A549 (cell line): ENCODE measurements at regions not wholly inside any gene's neighbourhood (a gene's known extent, or its start where the extent isn't known, plus 50 kb on each side); places are given as distances from the start of the nearest gene placed in this dataset.

Experiments
- ATAC-seq, 2 experiments: fragments of 200-7000 bp in 1 of 2; fragments of >200 bp in 1 of 2; cut with Nextera tagmentation in 1 of 2; cut with Tn5 transposase in 1 of 2; 3 replicates each; pipeline versions ENCODE4 v1.8.0 to v1.9.1; 2018 to 2020; ENCODE audit warnings: mild to moderate bottlenecking in 1 of 2, moderate library complexity in 1 of 2
- CTCF ChIA-PET: fragments of 300-600 bp; sonication (Branson Sonifier 250); formaldehyde crosslinking; extraction: SDS; loops from one replicate; lab custom pipeline; 2021; ENCODE audit warnings: antibody characterized with exemption, inconsistent platforms; lab: Yijun Ruan, JAX
- POLR2A ChIA-PET: fragments of 350-600 bp; formaldehyde crosslinking; extraction: SDS; loops from one replicate; lab custom pipeline; 2021; ENCODE audit warnings: antibody characterized with exemption, inconsistent platforms; lab: Yijun Ruan, JAX
- DNase-seq, 2 experiments: peaks; one replicate each; pipeline versions ENCODE4 v3.0.0 to v3.0.0-alpha.2; 2011 to 2016; ENCODE audit warnings: low read depth in 1 of 2, low spot score in 1 of 2
- FAIRE-seq: peaks from 2 replicates; lab custom pipeline; 2011; peaks lifted over from hg19 to GRCh38; lab: Jason Lieb, UNC
- H3K27ac ChIP-seq, 2 experiments: fragments of >200 bp; sonication (Bioruptor Twin); formaldehyde crosslinking; 3 replicates each; pipeline ENCODE4 v1.5.1; 2016 to 2017
- H3K4me1 ChIP-seq: fragments of >200 bp; sonication (Bioruptor Twin); formaldehyde crosslinking; 3 replicates; pipeline ENCODE4 v1.6.1; 2016
- H3K4me2 ChIP-seq: fragments of >200 bp; sonication (Bioruptor Twin); formaldehyde crosslinking; 3 replicates; pipeline ENCODE4 v1.6.1; 2016
- H3K4me3 ChIP-seq: fragments of >200 bp; sonication (Bioruptor Twin); formaldehyde crosslinking; 3 replicates; pipeline ENCODE4 v1.5.1; 2016
- H3K9me3 ChIP-seq: fragments of >200 bp; sonication (Bioruptor Twin); formaldehyde crosslinking; 3 replicates; pipeline ENCODE4 v1.6.1; 2016
- CEBPB ChIP-seq, 2 experiments: fragments of >200 bp in 1 of 2; sonication (Bioruptor Twin) in 1 of 2; formaldehyde crosslinking in 1 of 2; IDR thresholded peaks; 2 replicates each; pipeline ENCODE4 v1.6.1; 2012 to 2016
- CHD2 ChIP-seq: fragments of 150-350 bp; IDR thresholded peaks from 2 replicates; pipeline ENCODE4 v1.6.1; 2014; ENCODE audit warnings: low read length; ENCODE audit not compliant: partially characterized antibody
- EHF ChIP-seq: fragments of 250-450 bp; sonication (Bioruptor Pico); IDR thresholded peaks from 2 replicates; pipeline ENCODE4 v1.5.0; 2020; ENCODE audit warnings: mild to moderate bottlenecking
- EHMT2 ChIP-seq: fragments of 200-600 bp; sonication (generic); IDR thresholded peaks from 2 replicates; pipeline ENCODE4 v1.6.1; 2016; ENCODE audit warnings: antibody characterized with exemption, low read depth, mild to moderate bottlenecking, moderate library complexity
- EP300 ChIP-seq, 2 experiments: fragments of >200 bp; sonication (Bioruptor Twin); formaldehyde crosslinking; IDR thresholded peaks; 2 replicates in 1 of 2; 3 replicates in 1 of 2; pipeline ENCODE4 v1.6.1; 2016 to 2017
- FOSB ChIP-seq: fragments of 250-450 bp; sonication (Bioruptor Pico); IDR thresholded peaks from 2 replicates; pipeline ENCODE4 v1.5.0; 2020; ENCODE audit warnings: mild to moderate bottlenecking, moderate library complexity
- GATA3 ChIP-seq: IDR thresholded peaks from 2 replicates; pipeline ENCODE4 v1.6.1; 2012; ENCODE audit warnings: borderline replicate concordance
- HDAC2 ChIP-seq: fragments of 200-600 bp; sonication (generic); IDR thresholded peaks from 2 replicates; pipeline ENCODE4 v1.6.1; 2016
- HEYL ChIP-seq: fragments of 250-450 bp; sonication (Bioruptor Pico); IDR thresholded peaks from 2 replicates; pipeline ENCODE4 v1.8.0; 2021; ENCODE audit warnings: mild to moderate bottlenecking, moderate library complexity
- HOXB13 ChIP-seq: fragments of 250-450 bp; sonication (Bioruptor Pico); IDR thresholded peaks from 2 replicates; pipeline ENCODE4 v1.5.0; 2020; ENCODE audit warnings: low read depth, mild to moderate bottlenecking, moderate library complexity
- KDM1A ChIP-seq: fragments of 200-600 bp; sonication (generic); IDR thresholded peaks from 2 replicates; pipeline ENCODE4 v1.6.1; 2016; ENCODE audit warnings: low read depth, mild to moderate bottlenecking
- KDM5A ChIP-seq: fragments of 200-600 bp; sonication (generic); IDR thresholded peaks from 2 replicates; pipeline ENCODE4 v1.6.1; 2016; ENCODE audit warnings: antibody characterized with exemption, mild to moderate bottlenecking
- MAFK ChIP-seq: fragments of 450-650 bp; IDR thresholded peaks from 2 replicates; pipeline ENCODE4 v1.6.1; 2014; ENCODE audit not compliant: partially characterized antibody
- MAZ ChIP-seq: fragments of 150-350 bp; IDR thresholded peaks from 2 replicates; pipeline ENCODE4 v1.6.1; 2014; ENCODE audit warnings: antibody characterized with exemption, low read depth, low read length, borderline replicate concordance
- NFE2L2 ChIP-seq: fragments of 150-350 bp; conservative IDR thresholded peaks from 2 replicates; pipeline ENCODE4 v1.6.1; 2014; ENCODE audit warnings: low read length
- NR3C1 ChIP-seq: fragments of >200 bp; sonication (Bioruptor Twin); formaldehyde crosslinking; IDR thresholded peaks from 3 replicates; pipeline ENCODE4 v1.6.1; 2017
- PHF8 ChIP-seq: fragments of 200-600 bp; sonication (generic); IDR thresholded peaks from 2 replicates; pipeline ENCODE4 v1.6.1; 2016; ENCODE audit warnings: low read depth, mild to moderate bottlenecking, antibody characterized with exemption, moderate library complexity, borderline replicate concordance
- POLR2A ChIP-seq: IDR thresholded peaks from 2 replicates; pipeline ENCODE4 v1.6.1; 2012; ENCODE audit warnings: mild to moderate bottlenecking, low read length
- POLR2AphosphoS2 ChIP-seq: conservative IDR thresholded peaks from 2 replicates; pipeline ENCODE4 v1.6.1; 2012; ENCODE audit warnings: low read length, improper control_type of control experiment, inconsistent platforms
- RAD21 ChIP-seq, 2 experiments: fragments of >200 bp in 1 of 2; sonication (Bioruptor Twin) in 1 of 2; formaldehyde crosslinking in 1 of 2; IDR thresholded peaks in 1 of 2; conservative IDR thresholded peaks in 1 of 2; 2 replicates in 1 of 2; 3 replicates in 1 of 2; pipeline ENCODE4 v1.6.1; 2012 to 2018; ENCODE audit warnings: inconsistent platforms in 1 of 2
- RARB ChIP-seq: fragments of 250-450 bp; sonication (Bioruptor Pico); IDR thresholded peaks from 2 replicates; pipeline ENCODE4 v1.8.0; 2021; ENCODE audit warnings: mild to moderate bottlenecking, moderate library complexity
- RNF2 ChIP-seq: fragments of 200-600 bp; sonication (generic); IDR thresholded peaks from 2 replicates; pipeline ENCODE4 v1.6.1; 2016; ENCODE audit warnings: low read depth, mild to moderate bottlenecking, antibody characterized with exemption, moderate library complexity, borderline replicate concordance
- SMC3 ChIP-seq: fragments of >200 bp; sonication (Bioruptor Twin); formaldehyde crosslinking; IDR thresholded peaks from 3 replicates; pipeline ENCODE4 v1.6.1; 2018; ENCODE audit warnings: inconsistent platforms
- TP53 ChIP-seq: fragments of 250-450 bp; sonication (Bioruptor Pico); IDR thresholded peaks from 2 replicates; pipeline ENCODE4 v1.5.0; 2021; ENCODE audit warnings: mild to moderate bottlenecking, moderate library complexity
- ZC3H11A ChIP-seq: fragments of 450-650 bp; IDR thresholded peaks from 2 replicates; pipeline ENCODE4 v1.6.1; 2014; ENCODE audit warnings: antibody characterized with exemption, mild to moderate bottlenecking
- ZFP36 ChIP-seq: fragments of 450-650 bp; IDR thresholded peaks from 2 replicates; pipeline ENCODE4 v1.6.1; 2014; ENCODE audit warnings: borderline replicate concordance; ENCODE audit not compliant: partially characterized antibody
- ZSCAN20 ChIP-seq: fragments of 250-450 bp; sonication (Bioruptor Pico); IDR thresholded peaks from 2 replicates; pipeline ENCODE4 v1.8.0; 2022; ENCODE audit warnings: mild to moderate bottlenecking, moderate library complexity
- WGBS: methylation state at CpG from one replicate; pipeline ENCODE4 v1.1.6; 2017; ENCODE audit errors: missing lambda C conversion rate; 5-methylcytosine and 5-hydroxymethylcytosine counted together
- TF ChIP-seq, protein P1 (sequence below): fragments of 250-450 bp; sonication (Bioruptor Pico); IDR thresholded peaks from 2 replicates; pipeline ENCODE4 v1.5.0; 2020; ENCODE audit warnings: low read depth, mild to moderate bottlenecking, moderate library complexity
- TF ChIP-seq, protein P2 (sequence below): fragments of >200 bp; sonication (Bioruptor Twin); formaldehyde crosslinking; IDR thresholded peaks from 2 replicates; pipeline ENCODE4 v1.6.1; 2016
- TF ChIP-seq, protein P3 (sequence below): fragments of 450-650 bp; IDR thresholded peaks from 2 replicates; pipeline ENCODE4 v1.6.1; 2014; ENCODE audit warnings: antibody characterized with exemption
- TF ChIP-seq, protein P4 (sequence below): IDR thresholded peaks from 2 replicates; pipeline ENCODE4 v1.6.1; 2012
- TF ChIP-seq, protein P5 (sequence below): IDR thresholded peaks from 2 replicates; pipeline ENCODE4 v1.6.1; 2012

DNA sequence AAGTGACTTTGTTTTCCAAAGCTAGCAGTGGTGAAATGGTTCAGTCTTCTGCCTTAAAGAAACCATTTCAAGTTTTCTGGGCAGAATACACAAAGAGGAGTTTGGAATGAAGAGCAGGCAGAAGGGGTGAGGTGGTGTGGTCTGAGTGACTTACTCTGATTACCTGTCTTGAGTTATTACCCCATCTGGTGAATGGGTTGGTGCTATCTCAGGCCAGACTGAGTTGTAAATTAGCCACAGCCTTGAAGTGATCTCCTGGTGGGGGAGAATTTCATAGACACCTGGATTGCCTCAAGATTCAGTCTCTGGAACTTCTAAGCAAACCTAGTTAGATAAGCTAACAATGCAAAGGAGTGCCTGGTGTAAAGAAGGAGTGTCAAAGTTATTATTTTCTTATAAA is 983.5 kb upstream of the NXPH2 start:
- no peak for ATAC-seq
- H3K4me3 ChIP-seq = no peak overlapping the region
- TF ChIP-seq EHF (CRISPR knock-in tag) = no peak
- TF ChIP-seq MAFK = no peak
- TF ChIP-seq, protein P1, sequence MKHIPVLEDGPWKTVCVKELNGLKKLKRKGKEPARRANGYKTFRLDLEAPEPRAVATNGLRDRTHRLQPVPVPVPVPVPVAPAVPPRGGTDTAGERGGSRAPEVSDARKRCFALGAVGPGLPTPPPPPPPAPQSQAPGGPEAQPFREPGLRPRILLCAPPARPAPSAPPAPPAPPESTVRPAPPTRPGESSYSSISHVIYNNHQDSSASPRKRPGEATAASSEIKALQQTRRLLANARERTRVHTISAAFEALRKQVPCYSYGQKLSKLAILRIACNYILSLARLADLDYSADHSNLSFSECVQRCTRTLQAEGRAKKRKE (CRISPR knock-in tag) = no peak
- TF ChIP-seq SMC3 = no peak
- TF ChIP-seq, protein P2, sequence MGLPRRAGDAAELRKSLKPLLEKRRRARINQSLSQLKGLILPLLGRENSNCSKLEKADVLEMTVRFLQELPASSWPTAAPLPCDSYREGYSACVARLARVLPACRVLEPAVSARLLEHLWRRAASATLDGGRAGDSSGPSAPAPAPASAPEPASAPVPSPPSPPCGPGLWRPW = no peak
- TF ChIP-seq HOXB13 (CRISPR knock-in tag) = no peak
- no peak for TF ChIP-seq RARB (CRISPR knock-in tag)
- no peak for TF ChIP-seq PHF8
- TF ChIP-seq GATA3 = no peak
- TF ChIP-seq HEYL (CRISPR knock-in tag) = no peak
- TF ChIP-seq CEBPB (IDR thresholded peaks at IDR 0.05) = no peak
- TF ChIP-seq EHMT2 = no peak
- TF ChIP-seq HDAC2 = no peak
- TF ChIP-seq ZFP36 = no peak
- no peak for TF ChIP-seq NFE2L2
- no peak for TF ChIP-seq RAD21 (conservative IDR thresholded peaks at IDR 0.05 in 1 of 2, IDR thresholded peaks at IDR 0.05 in 1 of 2)
- TF ChIP-seq, protein P3, sequence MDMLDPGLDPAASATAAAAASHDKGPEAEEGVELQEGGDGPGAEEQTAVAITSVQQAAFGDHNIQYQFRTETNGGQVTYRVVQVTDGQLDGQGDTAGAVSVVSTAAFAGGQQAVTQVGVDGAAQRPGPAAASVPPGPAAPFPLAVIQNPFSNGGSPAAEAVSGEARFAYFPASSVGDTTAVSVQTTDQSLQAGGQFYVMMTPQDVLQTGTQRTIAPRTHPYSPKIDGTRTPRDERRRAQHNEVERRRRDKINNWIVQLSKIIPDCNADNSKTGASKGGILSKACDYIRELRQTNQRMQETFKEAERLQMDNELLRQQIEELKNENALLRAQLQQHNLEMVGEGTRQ = no peak
- no peak for TF ChIP-seq POLR2A
- TF ChIP-seq, all 56 proteins: peak for 0
- H3K9me3 ChIP-seq = no peaks in the 10 kb centered on the region
- FAIRE-seq (no peak), DNase-seq (no peak)
- ChIA-PET POLR2A (no interaction called here), CTCF (no interaction called here)
- no peaks in the 10 kb centered on the region for H3K4me1 ChIP-seq
- no peak overlapping the region for H3K4me2 ChIP-seq
- H3K27ac ChIP-seq = no peak overlapping the region

DNA sequence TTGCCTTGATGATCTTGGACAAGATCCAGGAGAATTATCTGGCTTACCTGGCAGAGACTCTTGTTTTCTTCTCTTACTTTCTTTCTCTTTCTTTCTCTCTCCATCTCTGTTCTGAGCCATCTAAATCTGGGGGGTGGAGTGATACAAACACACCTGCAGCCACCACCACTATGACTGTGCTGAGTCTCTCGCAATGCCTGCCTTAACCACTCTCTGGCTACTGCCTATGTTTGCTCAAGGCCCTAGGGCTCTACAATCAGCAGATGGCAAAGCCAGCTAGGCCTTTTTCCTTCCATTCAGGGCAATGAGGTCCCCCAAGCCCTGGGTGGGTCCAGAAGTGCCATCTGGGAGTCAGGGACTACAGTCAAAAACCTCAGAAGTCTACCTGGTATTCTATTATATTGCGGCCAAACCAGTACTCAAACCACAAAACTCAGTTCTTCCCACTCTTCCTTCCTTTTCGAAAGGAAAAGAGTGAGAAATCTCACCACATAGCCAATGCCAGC is 978.9 kb upstream of the NXPH2 start:
- POLR2A ChIA-PET = no interaction called here
- WGBS = 16% methylated on average over 3 of the region's 3 CpGs
- TF ChIP-seq, protein P4, sequence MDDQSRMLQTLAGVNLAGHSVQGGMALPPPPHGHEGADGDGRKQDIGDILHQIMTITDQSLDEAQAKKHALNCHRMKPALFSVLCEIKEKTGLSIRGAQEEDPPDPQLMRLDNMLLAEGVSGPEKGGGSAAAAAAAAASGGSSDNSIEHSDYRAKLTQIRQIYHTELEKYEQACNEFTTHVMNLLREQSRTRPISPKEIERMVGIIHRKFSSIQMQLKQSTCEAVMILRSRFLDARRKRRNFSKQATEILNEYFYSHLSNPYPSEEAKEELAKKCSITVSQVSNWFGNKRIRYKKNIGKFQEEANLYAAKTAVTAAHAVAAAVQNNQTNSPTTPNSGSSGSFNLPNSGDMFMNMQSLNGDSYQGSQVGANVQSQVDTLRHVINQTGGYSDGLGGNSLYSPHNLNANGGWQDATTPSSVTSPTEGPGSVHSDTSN = no peak
- TF ChIP-seq PHF8 = no peak
- no peak for TF ChIP-seq RNF2
- TF ChIP-seq MAZ = no peak
- DNase-seq = no peak
- CTCF ChIA-PET = interaction anchor here (0.7 kb wide), 1 partner anchor 30 kb away, joined by 4 read pairs; no protein-coding TSS in a partner anchor
- no peak for FAIRE-seq
- H3K4me1 ChIP-seq = no peaks in the 10 kb centered on the region
- H3K4me2 ChIP-seq = no peak overlapping the region
- no peak overlapping the region for H3K4me3 ChIP-seq
- no peak for ATAC-seq
- no peaks in the 10 kb centered on the region for H3K9me3 ChIP-seq
- no peak overlapping the region for H3K27ac ChIP-seq

DNA sequence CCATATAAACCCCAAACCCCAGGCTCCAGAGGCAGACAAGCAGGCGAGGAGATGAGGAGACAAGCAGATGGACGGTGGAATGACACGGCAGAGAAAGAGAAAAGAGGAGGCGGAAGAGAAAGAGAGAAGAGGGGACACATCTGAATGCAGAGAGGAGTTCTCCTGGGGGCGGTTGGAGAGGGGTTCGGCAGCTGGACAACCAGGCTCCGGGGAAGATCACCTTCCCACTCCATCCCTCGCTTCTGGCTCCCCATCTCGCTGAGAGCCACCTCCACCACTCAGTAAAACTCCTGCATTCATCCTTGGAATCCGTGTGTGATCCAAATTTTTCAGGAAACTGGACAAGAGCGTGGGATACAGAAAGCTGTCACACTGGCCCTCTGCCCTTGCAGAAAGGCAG is 966.7 kb upstream of the NXPH2 start:
- Histone ChIP-seq H3K4me2 (no peak overlapping the region), H3K4me3 (no peak overlapping the region), H3K9me3 (no peaks in the 10 kb centered on the region), H3K27ac (no peak overlapping the region), H3K4me1 (no peaks in the 10 kb centered on the region)
- 39% methylated on average over 11 of the region's 11 CpGs for WGBS
- no peak for DNase-seq
- POLR2A ChIA-PET = no interaction called here
- CTCF ChIA-PET = no interaction called here
- no peak for FAIRE-seq
- no peak for ATAC-seq
- TF ChIP-seq RARB (CRISPR knock-in tag) (no peak), NR3C1 (no peak), FOSB (CRISPR knock-in tag) (no peak), EP300 (IDR thresholded peaks at IDR 0.05) (no peak), ZC3H11A (no peak), CHD2 (no peak), KDM1A (no peak), CEBPB (IDR thresholded peaks at IDR 0.05) (no peak), KDM5A (no peak), TP53 (CRISPR knock-in tag) (no peak), HOXB13 (CRISPR knock-in tag) (no peak), HEYL (CRISPR knock-in tag) (no peak), POLR2AphosphoS2 (no peak), POLR2A (no peak), RNF2 (no peak), MAFK (no peak), RAD21 (conservative IDR thresholded peaks at IDR 0.05 in 1 of 2, IDR thresholded peaks at IDR 0.05 in 1 of 2) (no peak), ZSCAN20 (CRISPR knock-in tag) (no peak)
- TF ChIP-seq, protein P2 = no peak
- TF ChIP-seq, protein P5, sequence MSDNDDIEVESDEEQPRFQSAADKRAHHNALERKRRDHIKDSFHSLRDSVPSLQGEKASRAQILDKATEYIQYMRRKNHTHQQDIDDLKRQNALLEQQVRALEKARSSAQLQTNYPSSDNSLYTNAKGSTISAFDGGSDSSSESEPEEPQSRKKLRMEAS = no peak
